DOHH2 (cell line): ENCODE measurements at regions not wholly inside any gene's neighbourhood (a gene's known extent, or its start where the extent isn't known, plus 50 kb on each side); places are given as distances from the start of the nearest gene placed in this dataset.

Experiments used
- H3F3A ChIP-seq: fragments of 200-600 bp; sonication (generic), shearing (Covaris generic); 2 replicates; pipeline ENCODE4 v1.6.0; 2016; ENCODE audit warnings: antibody characterized with exemption, mild to moderate bottlenecking; ENCODE audit not compliant: control insufficient read depth, insufficient read depth
- H3K27ac ChIP-seq: fragments of 200-600 bp; sonication (generic); 2 replicates; pipeline ENCODE4 v1.5.1; 2014; ENCODE audit warnings: low read depth, mild to moderate bottlenecking, low read length, moderate library complexity
- H3K27me3 ChIP-seq: fragments of 200-600 bp; sonication (generic); 2 replicates; pipeline ENCODE4 v1.6.1; 2014; ENCODE audit warnings: mild to moderate bottlenecking, low read length, mixed read lengths; ENCODE audit not compliant: control insufficient read depth
- H3K36me3 ChIP-seq: fragments of 200-600 bp; sonication (generic); 2 replicates; pipeline ENCODE4 v1.6.1; 2014; ENCODE audit warnings: mild to moderate bottlenecking, low read length, moderate library complexity, mixed read lengths; ENCODE audit not compliant: control insufficient read depth
- H3K4me1 ChIP-seq: fragments of 200-600 bp; sonication (generic); 2 replicates; pipeline ENCODE4 v1.6.1; 2014; ENCODE audit warnings: mild to moderate bottlenecking, low read length, mixed read lengths; ENCODE audit not compliant: control insufficient read depth
- H3K4me2 ChIP-seq: fragments of 200-600 bp; sonication (generic); 2 replicates; pipeline ENCODE4 v1.6.0; 2014; ENCODE audit warnings: mild to moderate bottlenecking, low read length, moderate library complexity
- H3K4me3 ChIP-seq: fragments of 200-600 bp; sonication (generic); 2 replicates; pipeline ENCODE4 v1.5.1; 2014; ENCODE audit warnings: mild to moderate bottlenecking, low read length, mixed read lengths
- H3K79me2 ChIP-seq: fragments of 200-600 bp; sonication (generic); 2 replicates; pipeline ENCODE4 v1.6.1; 2014; ENCODE audit warnings: mild to moderate bottlenecking, low read length, mixed read lengths; ENCODE audit not compliant: control insufficient read depth
- H3K9me2 ChIP-seq: fragments of 200-600 bp; sonication (generic); replicated peaks from 2 replicates; pipeline ENCODE4 v1.6.1; 2014; ENCODE audit warnings: mild to moderate bottlenecking, low read length, mixed read lengths; ENCODE audit not compliant: control insufficient read depth
- H3K9me3 ChIP-seq: fragments of 200-600 bp; sonication (generic); 2 replicates; pipeline ENCODE4 v1.6.1; 2014; ENCODE audit warnings: antibody characterized with exemption, low read length, mixed read lengths; ENCODE audit not compliant: control insufficient read depth, insufficient read depth
- H4K20me1 ChIP-seq: fragments of 200-600 bp; sonication (generic); 2 replicates; pipeline ENCODE4 v1.6.0; 2014; ENCODE audit warnings: low read depth, mild to moderate bottlenecking, antibody characterized with exemption, low read length, moderate library complexity; ENCODE audit not compliant: control insufficient read depth, insufficient read depth
- CTCF ChIP-seq: fragments of 200-600 bp; sonication (generic); IDR thresholded peaks from one replicate; pipeline ENCODE4 v1.5.1; 2014; ENCODE audit warnings: antibody characterized with exemption, mild to moderate bottlenecking, low read depth, low read length; ENCODE audit not compliant: poor library complexity, severe bottlenecking
- EZH2phosphoT487 ChIP-seq: fragments of 200-600 bp; sonication (generic); IDR thresholded peaks from 2 replicates; pipeline ENCODE4 v1.6.1; 2017; ENCODE audit warnings: borderline replicate concordance, mild to moderate bottlenecking, antibody characterized with exemption, low read length, moderate library complexity, mixed read lengths

GRCh38 chr9:78982849-78983248 lies 588.9 kb upstream of the TLE4 start:
- Histone ChIP-seq H3K4me2 (no peak overlapping the region), H3K79me2 (no peaks in the 10 kb centered on the region), H3K4me1 (no peaks in the 10 kb centered on the region), H3K9me2 (no peaks in the 10 kb centered on the region), H3F3A (no peaks in the 10 kb centered on the region), H3K27ac (no peak overlapping the region), H3K9me3 (no peaks in the 10 kb centered on the region), H3K27me3 (no peaks in the 10 kb centered on the region), H4K20me1 (no peaks in the 10 kb centered on the region), H3K4me3 (no peak overlapping the region), H3K36me3 (no peaks in the 10 kb centered on the region)
- TF ChIP-seq EZH2phosphoT487 (no peak), CTCF (no peak)

- no peaks in the 10 kb centered on the region for H3K79me2 ChIP-seq
- H3K27me3 ChIP-seq: no peaks in the 10 kb centered on the region
- H3K4me2 ChIP-seq: no peak overlapping the region
- TF ChIP-seq EZH2phosphoT487 (no peak), CTCF (no peak)
- no peak overlapping the region for H3K4me3 ChIP-seq
- H3F3A ChIP-seq: no peaks in the 10 kb centered on the region
- no peaks in the 10 kb centered on the region for H3K9me3 ChIP-seq
- H4K20me1 ChIP-seq: no peaks in the 10 kb centered on the region
- no peaks in the 10 kb centered on the region for H3K9me2 ChIP-seq
- H3K4me1 ChIP-seq: no peaks in the 10 kb centered on the region
- H3K36me3 ChIP-seq: no peaks in the 10 kb centered on the region
- H3K27ac ChIP-seq: no peak overlapping the region
Observed at GRCh38 chr9:78985084-78985738, 586.6 kb upstream of the TLE4 start.

DNA sequence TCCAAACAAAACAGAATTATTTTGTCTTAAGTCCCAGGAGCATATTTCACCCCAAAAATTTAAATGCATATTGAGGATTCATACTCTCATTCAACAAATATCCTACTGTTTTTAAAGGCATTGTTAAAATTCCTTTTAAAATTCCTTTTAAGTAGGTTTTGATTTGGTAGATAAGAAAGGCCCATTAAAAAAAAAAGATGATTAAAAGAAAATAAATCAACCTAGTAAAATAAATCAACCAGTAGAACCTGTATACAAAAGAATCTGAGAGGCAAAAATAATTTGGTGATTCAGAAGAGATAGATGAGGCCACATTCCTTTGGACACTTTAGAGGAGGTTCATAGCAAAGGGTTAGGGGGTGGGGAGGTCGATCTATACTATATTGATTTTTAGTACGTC lies 585.3 kb upstream of the TLE4 start:
- Histone ChIP-seq H3K27me3 (no peaks in the 10 kb centered on the region), H3K4me1 (no peaks in the 10 kb centered on the region), H3K79me2 (no peaks in the 10 kb centered on the region)

More for the DNA sequence above, 585.3 kb upstream of the TLE4 start:
- Histone ChIP-seq H3K36me3 (no peaks in the 10 kb centered on the region), H3K27ac (no peak overlapping the region), H4K20me1 (no peaks in the 10 kb centered on the region), H3F3A (no peaks in the 10 kb centered on the region), H3K4me2 (no peak overlapping the region), H3K9me2 (no peaks in the 10 kb centered on the region), H3K4me3 (no peak overlapping the region), H3K9me3 (no peaks in the 10 kb centered on the region)
- TF ChIP-seq CTCF (no peak), EZH2phosphoT487 (no peak)
